A549 (cell line): ENCODE measurements at regions not wholly inside any gene's neighbourhood (a gene's known extent, or its start where the extent isn't known, plus 50 kb on each side); places are given as distances from the start of the nearest gene placed in this dataset.

Experiments
- ATAC-seq, 2 experiments: fragments of 200-7000 bp in 1 of 2; fragments of >200 bp in 1 of 2; cut with Nextera tagmentation in 1 of 2; cut with Tn5 transposase in 1 of 2; 3 replicates each; pipeline versions ENCODE4 v1.8.0 to v1.9.1; 2018 to 2020; ENCODE audit warnings: mild to moderate bottlenecking in 1 of 2, moderate library complexity in 1 of 2
- CTCF ChIA-PET: fragments of 300-600 bp; sonication (Branson Sonifier 250); formaldehyde crosslinking; extraction: SDS; loops from one replicate; lab custom pipeline; 2021; ENCODE audit warnings: antibody characterized with exemption, inconsistent platforms; lab: Yijun Ruan, JAX
- POLR2A ChIA-PET: fragments of 350-600 bp; formaldehyde crosslinking; extraction: SDS; loops from one replicate; lab custom pipeline; 2021; ENCODE audit warnings: antibody characterized with exemption, inconsistent platforms; lab: Yijun Ruan, JAX
- DNase-seq, 2 experiments: peaks; one replicate each; pipeline versions ENCODE4 v3.0.0 to v3.0.0-alpha.2; 2011 to 2016; ENCODE audit warnings: low read depth in 1 of 2, low spot score in 1 of 2
- FAIRE-seq: peaks from 2 replicates; lab custom pipeline; 2011; peaks lifted over from hg19 to GRCh38; lab: Jason Lieb, UNC
- H3K27ac ChIP-seq, 2 experiments: fragments of >200 bp; sonication (Bioruptor Twin); formaldehyde crosslinking; 3 replicates each; pipeline ENCODE4 v1.5.1; 2016 to 2017
- H3K4me1 ChIP-seq: fragments of >200 bp; sonication (Bioruptor Twin); formaldehyde crosslinking; 3 replicates; pipeline ENCODE4 v1.6.1; 2016
- H3K4me2 ChIP-seq: fragments of >200 bp; sonication (Bioruptor Twin); formaldehyde crosslinking; 3 replicates; pipeline ENCODE4 v1.6.1; 2016
- H3K4me3 ChIP-seq: fragments of >200 bp; sonication (Bioruptor Twin); formaldehyde crosslinking; 3 replicates; pipeline ENCODE4 v1.5.1; 2016
- H3K9me3 ChIP-seq: fragments of >200 bp; sonication (Bioruptor Twin); formaldehyde crosslinking; 3 replicates; pipeline ENCODE4 v1.6.1; 2016
- CEBPB ChIP-seq, 2 experiments: fragments of >200 bp in 1 of 2; sonication (Bioruptor Twin) in 1 of 2; formaldehyde crosslinking in 1 of 2; IDR thresholded peaks; 2 replicates each; pipeline ENCODE4 v1.6.1; 2012 to 2016
- EHF ChIP-seq: fragments of 250-450 bp; sonication (Bioruptor Pico); IDR thresholded peaks from 2 replicates; pipeline ENCODE4 v1.5.0; 2020; ENCODE audit warnings: mild to moderate bottlenecking
- EHMT2 ChIP-seq: fragments of 200-600 bp; sonication (generic); IDR thresholded peaks from 2 replicates; pipeline ENCODE4 v1.6.1; 2016; ENCODE audit warnings: antibody characterized with exemption, low read depth, mild to moderate bottlenecking, moderate library complexity
- FOSB ChIP-seq: fragments of 250-450 bp; sonication (Bioruptor Pico); IDR thresholded peaks from 2 replicates; pipeline ENCODE4 v1.5.0; 2020; ENCODE audit warnings: mild to moderate bottlenecking, moderate library complexity
- KDM1A ChIP-seq: fragments of 200-600 bp; sonication (generic); IDR thresholded peaks from 2 replicates; pipeline ENCODE4 v1.6.1; 2016; ENCODE audit warnings: low read depth, mild to moderate bottlenecking
- KDM5A ChIP-seq: fragments of 200-600 bp; sonication (generic); IDR thresholded peaks from 2 replicates; pipeline ENCODE4 v1.6.1; 2016; ENCODE audit warnings: antibody characterized with exemption, mild to moderate bottlenecking
- NPAS2 ChIP-seq: fragments of 250-450 bp; sonication (Bioruptor Pico); IDR thresholded peaks from 2 replicates; pipeline ENCODE4 v1.8.0; 2022; ENCODE audit warnings: mild to moderate bottlenecking, moderate library complexity, borderline replicate concordance
- POLR2A ChIP-seq: IDR thresholded peaks from 2 replicates; pipeline ENCODE4 v1.6.1; 2012; ENCODE audit warnings: mild to moderate bottlenecking, low read length
- RAD21 ChIP-seq, 2 experiments: fragments of >200 bp in 1 of 2; sonication (Bioruptor Twin) in 1 of 2; formaldehyde crosslinking in 1 of 2; IDR thresholded peaks in 1 of 2; conservative IDR thresholded peaks in 1 of 2; 2 replicates in 1 of 2; 3 replicates in 1 of 2; pipeline ENCODE4 v1.6.1; 2012 to 2018; ENCODE audit warnings: inconsistent platforms in 1 of 2
- RARB ChIP-seq: fragments of 250-450 bp; sonication (Bioruptor Pico); IDR thresholded peaks from 2 replicates; pipeline ENCODE4 v1.8.0; 2021; ENCODE audit warnings: mild to moderate bottlenecking, moderate library complexity
- RFX5 ChIP-seq: fragments of 450-650 bp; IDR thresholded peaks from 2 replicates; pipeline ENCODE4 v1.7.1; 2014; ENCODE audit warnings: antibody characterized with exemption, mild to moderate bottlenecking, moderate library complexity
- ZFP36 ChIP-seq: fragments of 450-650 bp; IDR thresholded peaks from 2 replicates; pipeline ENCODE4 v1.6.1; 2014; ENCODE audit warnings: borderline replicate concordance; ENCODE audit not compliant: partially characterized antibody
- ZNF302 ChIP-seq: fragments of 250-450 bp; sonication (Bioruptor Pico); IDR thresholded peaks from 2 replicates; pipeline ENCODE4 v1.9.0; 2021; ENCODE audit warnings: inconsistent platforms, mild to moderate bottlenecking, moderate library complexity
- WGBS: methylation state at CpG from one replicate; pipeline ENCODE4 v1.1.6; 2017; ENCODE audit errors: missing lambda C conversion rate; 5-methylcytosine and 5-hydroxymethylcytosine counted together
- TF ChIP-seq, protein P1 (sequence below): IDR thresholded peaks from 2 replicates; pipeline ENCODE4 v1.6.1; 2012; ENCODE audit warnings: low read depth, borderline replicate concordance
- TF ChIP-seq, protein P2 (sequence below): fragments of 250-450 bp; sonication (Bioruptor Pico); IDR thresholded peaks from 2 replicates; pipeline ENCODE4 v1.5.0; 2021; ENCODE audit warnings: mild to moderate bottlenecking, moderate library complexity, borderline replicate concordance
- TF ChIP-seq, protein P3 (sequence below): IDR thresholded peaks from 2 replicates; pipeline ENCODE4 v1.6.1; 2012
- TF ChIP-seq, protein P4 (sequence below): fragments of >200 bp; sonication (Bioruptor Twin); formaldehyde crosslinking; IDR thresholded peaks from 2 replicates; pipeline ENCODE4 v1.6.1; 2016
- TF ChIP-seq, protein P5 (sequence below): fragments of 250-450 bp; sonication (Bioruptor Pico); IDR thresholded peaks from 2 replicates; pipeline ENCODE4 v1.5.0; 2020; ENCODE audit warnings: low read depth, mild to moderate bottlenecking, moderate library complexity

DNA sequence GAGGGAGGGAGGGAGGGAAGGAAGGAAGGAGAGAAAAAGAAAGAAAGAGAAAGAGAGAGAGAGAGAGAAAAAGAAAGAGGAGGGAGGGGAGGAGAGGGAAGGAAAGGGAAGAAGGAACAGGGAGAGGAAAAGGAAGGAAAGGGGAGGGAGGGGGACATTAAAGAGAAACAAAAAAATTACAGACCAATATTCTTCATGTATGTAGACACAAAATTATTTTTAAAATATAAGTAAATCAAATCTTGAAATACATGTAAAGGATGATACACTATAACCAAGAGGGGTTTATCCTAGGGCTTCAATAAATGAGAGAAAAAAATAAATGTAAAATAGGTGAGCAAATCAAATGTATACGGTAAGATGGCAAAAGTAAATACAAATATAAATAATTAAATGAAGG, 71.2 kb upstream of the TMEM244 start:
- Histone ChIP-seq H3K4me2 (no peak overlapping the region), H3K9me3 (no peaks in the 10 kb centered on the region), H3K27ac (no peak overlapping the region), H3K4me1 (no peaks in the 10 kb centered on the region), H3K4me3 (no peak overlapping the region)
- WGBS: 48% methylated on average over 1 of the region's 1 CpG
- no peak for TF ChIP-seq EHF (CRISPR knock-in tag)
- TF ChIP-seq POLR2A: no peak
- TF ChIP-seq NPAS2 (CRISPR knock-in tag): no peak
- FAIRE-seq (no peak), ATAC-seq (no peak), DNase-seq (no peak)
- POLR2A ChIA-PET: no interaction called here
- CTCF ChIA-PET: no interaction called here

DNA sequence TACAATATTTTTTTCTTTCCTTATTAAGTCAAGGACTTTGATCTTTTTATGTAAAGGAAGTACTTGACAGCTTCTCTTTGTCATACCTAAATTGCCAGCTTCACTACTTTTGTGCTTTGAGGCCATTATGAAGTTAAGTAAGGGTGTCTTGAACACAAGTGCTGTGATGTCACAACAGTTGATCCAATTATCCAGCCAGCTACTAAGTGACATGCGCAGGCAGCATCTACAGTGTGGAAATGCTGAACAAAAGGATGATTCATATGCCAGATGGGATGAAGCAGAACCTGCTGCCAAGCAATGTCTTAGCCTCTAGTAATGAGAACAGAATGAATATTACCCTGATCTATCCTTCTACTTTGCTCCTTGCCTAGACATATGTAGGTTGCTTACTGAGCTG, 68.3 kb upstream of the TMEM244 start:
- Histone ChIP-seq H3K4me3 (no peak overlapping the region), H3K27ac (no peak overlapping the region), H3K4me2 (no peak overlapping the region), H3K9me3 (no peaks in the 10 kb centered on the region), H3K4me1 (no peaks in the 10 kb centered on the region)
- no peak for TF ChIP-seq RFX5
- no peak for TF ChIP-seq RAD21 (conservative IDR thresholded peaks at IDR 0.05 in 1 of 2, IDR thresholded peaks at IDR 0.05 in 1 of 2)
- TF ChIP-seq, protein P1, sequence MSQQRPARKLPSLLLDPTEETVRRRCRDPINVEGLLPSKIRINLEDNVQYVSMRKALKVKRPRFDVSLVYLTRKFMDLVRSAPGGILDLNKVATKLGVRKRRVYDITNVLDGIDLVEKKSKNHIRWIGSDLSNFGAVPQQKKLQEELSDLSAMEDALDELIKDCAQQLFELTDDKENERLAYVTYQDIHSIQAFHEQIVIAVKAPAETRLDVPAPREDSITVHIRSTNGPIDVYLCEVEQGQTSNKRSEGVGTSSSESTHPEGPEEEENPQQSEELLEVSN: no peak
- no peak for TF ChIP-seq RARB (CRISPR knock-in tag)
- TF ChIP-seq, protein P2, sequence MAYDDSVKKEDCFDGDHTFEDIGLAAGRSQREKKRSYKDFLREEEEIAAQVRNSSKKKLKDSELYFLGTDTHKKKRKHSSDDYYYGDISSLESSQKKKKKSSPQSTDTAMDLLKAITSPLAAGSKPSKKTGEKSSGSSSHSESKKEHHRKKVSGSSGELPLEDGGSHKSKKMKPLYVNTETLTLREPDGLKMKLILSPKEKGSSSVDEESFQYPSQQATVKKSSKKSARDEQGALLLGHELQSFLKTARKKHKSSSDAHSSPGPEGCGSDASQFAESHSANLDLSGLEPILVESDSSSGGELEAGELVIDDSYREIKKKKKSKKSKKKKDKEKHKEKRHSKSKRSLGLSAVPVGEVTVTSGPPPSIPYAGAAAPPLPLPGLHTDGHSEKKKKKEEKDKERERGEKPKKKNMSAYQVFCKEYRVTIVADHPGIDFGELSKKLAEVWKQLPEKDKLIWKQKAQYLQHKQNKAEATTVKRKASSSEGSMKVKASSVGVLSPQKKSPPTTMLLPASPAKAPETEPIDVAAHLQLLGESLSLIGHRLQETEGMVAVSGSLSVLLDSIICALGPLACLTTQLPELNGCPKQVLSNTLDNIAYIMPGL (CRISPR knock-in tag): no peak
- TF ChIP-seq ZNF302 (CRISPR knock-in tag): no peak
- TF ChIP-seq, protein P3, sequence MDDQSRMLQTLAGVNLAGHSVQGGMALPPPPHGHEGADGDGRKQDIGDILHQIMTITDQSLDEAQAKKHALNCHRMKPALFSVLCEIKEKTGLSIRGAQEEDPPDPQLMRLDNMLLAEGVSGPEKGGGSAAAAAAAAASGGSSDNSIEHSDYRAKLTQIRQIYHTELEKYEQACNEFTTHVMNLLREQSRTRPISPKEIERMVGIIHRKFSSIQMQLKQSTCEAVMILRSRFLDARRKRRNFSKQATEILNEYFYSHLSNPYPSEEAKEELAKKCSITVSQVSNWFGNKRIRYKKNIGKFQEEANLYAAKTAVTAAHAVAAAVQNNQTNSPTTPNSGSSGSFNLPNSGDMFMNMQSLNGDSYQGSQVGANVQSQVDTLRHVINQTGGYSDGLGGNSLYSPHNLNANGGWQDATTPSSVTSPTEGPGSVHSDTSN: no peak
- no peak for TF ChIP-seq POLR2A
- TF ChIP-seq FOSB (CRISPR knock-in tag): no peak
- no peak for TF ChIP-seq KDM1A
- TF ChIP-seq KDM5A: no peak
- TF ChIP-seq, protein P4, sequence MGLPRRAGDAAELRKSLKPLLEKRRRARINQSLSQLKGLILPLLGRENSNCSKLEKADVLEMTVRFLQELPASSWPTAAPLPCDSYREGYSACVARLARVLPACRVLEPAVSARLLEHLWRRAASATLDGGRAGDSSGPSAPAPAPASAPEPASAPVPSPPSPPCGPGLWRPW: no peak
- no peak for TF ChIP-seq ZFP36
- WGBS: 27% methylated on average over 1 of the region's 1 CpG
- CTCF ChIA-PET: no interaction called here
- POLR2A ChIA-PET: no interaction called here
- DNase-seq (peak in 1 of 2 experiments; percentile 13), FAIRE-seq (no peak), ATAC-seq (no peak)

DNA sequence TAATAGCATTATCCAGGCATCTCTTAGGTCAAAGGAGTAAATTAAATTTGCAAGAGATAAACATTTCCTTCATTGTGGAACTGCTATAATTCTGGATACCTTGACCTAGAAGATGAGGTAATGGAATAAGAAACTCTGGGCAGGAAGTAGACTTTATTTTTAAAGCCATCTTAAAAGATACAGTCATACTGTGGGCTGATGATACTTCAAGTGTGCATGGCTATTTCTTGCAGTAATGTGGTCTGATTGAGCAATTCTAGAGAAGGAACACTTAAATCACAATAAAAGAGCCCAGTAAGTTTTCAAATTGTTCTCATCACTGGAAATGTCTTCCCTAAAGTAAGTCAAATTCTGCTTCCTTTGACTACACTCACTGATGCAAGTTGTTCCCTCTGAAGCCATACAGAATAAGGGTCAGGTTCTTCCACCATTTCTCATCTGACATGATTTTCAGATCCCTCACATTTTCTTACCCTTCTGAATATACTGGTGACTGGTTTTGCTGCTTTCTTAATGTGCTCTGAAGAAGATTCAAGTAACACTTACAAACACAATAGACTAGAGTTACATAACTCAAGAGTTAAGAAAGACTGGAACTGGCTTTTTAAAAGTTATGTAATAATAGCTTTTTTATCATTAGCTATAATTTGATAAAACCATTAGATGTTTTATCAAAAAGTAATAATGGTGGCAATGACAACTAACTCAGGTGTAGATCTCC, 62.6 kb upstream of the TMEM244 start:
- no peak overlapping the region for H3K27ac ChIP-seq
- no peak for DNase-seq
- H3K9me3 ChIP-seq: no peaks in the 10 kb centered on the region
- TF ChIP-seq EHMT2: no peak
- TF ChIP-seq, protein P5, sequence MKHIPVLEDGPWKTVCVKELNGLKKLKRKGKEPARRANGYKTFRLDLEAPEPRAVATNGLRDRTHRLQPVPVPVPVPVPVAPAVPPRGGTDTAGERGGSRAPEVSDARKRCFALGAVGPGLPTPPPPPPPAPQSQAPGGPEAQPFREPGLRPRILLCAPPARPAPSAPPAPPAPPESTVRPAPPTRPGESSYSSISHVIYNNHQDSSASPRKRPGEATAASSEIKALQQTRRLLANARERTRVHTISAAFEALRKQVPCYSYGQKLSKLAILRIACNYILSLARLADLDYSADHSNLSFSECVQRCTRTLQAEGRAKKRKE (CRISPR knock-in tag): no peak
- TF ChIP-seq CEBPB (IDR thresholded peaks at IDR 0.05): no peak
- no peak for TF ChIP-seq FOSB (CRISPR knock-in tag)
- ChIA-PET POLR2A (no interaction called here), CTCF (no interaction called here)
- no peak overlapping the region for H3K4me2 ChIP-seq
- H3K4me3 ChIP-seq: no peak overlapping the region
- no peak for ATAC-seq
- no peak for FAIRE-seq
- H3K4me1 ChIP-seq: peaks cover 16% of the 10 kb centered on the region; the same call in 2 of the 3 replicates
